DOHH2 (cell line): ENCODE measurements at regions not wholly inside any gene's neighbourhood (a gene's known extent, or its start where the extent isn't known, plus 50 kb on each side); places are given as distances from the start of the nearest gene placed in this dataset.

Experiments
- CTCF ChIP-seq: fragments of 200-600 bp; sonication (generic); IDR thresholded peaks from one replicate; pipeline ENCODE4 v1.5.1; 2014; ENCODE audit warnings: antibody characterized with exemption, mild to moderate bottlenecking, low read depth, low read length; ENCODE audit not compliant: poor library complexity, severe bottlenecking
- EZH2phosphoT487 ChIP-seq: fragments of 200-600 bp; sonication (generic); IDR thresholded peaks from 2 replicates; pipeline ENCODE4 v1.6.1; 2017; ENCODE audit warnings: borderline replicate concordance, mild to moderate bottlenecking, antibody characterized with exemption, low read length, moderate library complexity, mixed read lengths

- TF ChIP-seq CTCF, result no peak
- no peak for TF ChIP-seq EZH2phosphoT487
Observed at GRCh38 chr12:115440438-115440837, 756.5 kb upstream of the TBX3 start.
